HG02840 (cell line): ENCODE measurements at regions not wholly inside any gene's neighbourhood (a gene's known extent, or its start where the extent isn't known, plus 50 kb on each side); places are given as distances from the start of the nearest gene placed in this dataset.

ENCODE experiments used
- ATAC-seq: cut with Tn5 transposase; IDR thresholded peaks from one replicate; pipeline ENCODE4 v1.9.1; 2021; ENCODE audit warnings: mild to moderate bottlenecking, moderate library complexity, moderate number of reproducible peaks; ENCODE audit not compliant: unreplicated experiment, low FRiP score

DNA sequence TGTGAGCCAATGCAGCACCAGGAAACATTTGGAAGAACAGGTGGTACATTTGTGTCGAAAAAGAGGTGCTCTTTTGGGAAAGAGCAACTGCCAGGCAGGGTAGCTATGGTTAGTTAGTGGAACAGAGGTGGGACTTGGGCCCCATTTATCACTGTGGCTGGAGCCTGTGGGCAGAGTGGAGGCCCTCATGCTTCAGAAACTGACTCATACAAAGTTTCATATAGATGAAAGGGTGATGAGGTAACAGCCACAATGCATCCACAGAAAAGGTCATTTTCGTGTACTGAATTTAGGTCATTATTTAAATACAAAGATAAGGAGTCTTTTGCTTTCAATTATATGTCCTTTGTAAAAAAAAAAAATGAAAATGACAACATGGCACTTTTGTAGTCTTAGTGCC, 76.4 kb upstream of the HS3ST5 start:
- ATAC-seq: no peak

DNA sequence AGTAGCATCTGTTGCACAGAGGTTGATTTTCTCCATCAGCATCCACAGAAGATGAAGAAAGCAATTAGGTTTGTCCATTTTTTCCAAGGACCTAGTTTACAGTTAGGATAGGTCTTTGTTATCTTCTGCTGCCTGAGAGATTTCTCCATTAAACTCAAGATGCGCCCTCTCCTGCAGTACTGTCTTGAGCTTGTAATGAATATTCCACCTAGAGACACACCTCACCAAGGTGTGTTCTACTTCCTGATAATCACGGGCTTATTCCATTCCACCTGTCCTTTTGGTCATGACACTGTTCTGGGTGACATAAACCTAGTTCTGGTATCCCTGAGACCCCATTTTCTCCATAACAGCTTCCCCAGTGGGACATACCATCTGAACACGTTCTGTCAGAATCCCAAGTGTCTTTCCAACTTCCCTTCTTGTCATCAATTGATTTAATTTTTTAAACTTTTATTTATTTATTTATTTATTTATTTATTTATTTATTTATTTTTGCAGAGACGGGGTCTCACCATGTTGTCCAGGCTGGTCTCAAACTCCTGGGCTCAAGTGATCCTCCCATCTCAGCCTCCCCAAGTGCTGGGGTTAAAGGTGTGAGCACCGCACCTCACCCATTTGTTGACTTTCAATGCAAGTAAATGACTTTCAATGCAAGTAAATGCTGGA, 75.6 kb upstream of the HS3ST5 start:
- ATAC-seq: no peak

DNA sequence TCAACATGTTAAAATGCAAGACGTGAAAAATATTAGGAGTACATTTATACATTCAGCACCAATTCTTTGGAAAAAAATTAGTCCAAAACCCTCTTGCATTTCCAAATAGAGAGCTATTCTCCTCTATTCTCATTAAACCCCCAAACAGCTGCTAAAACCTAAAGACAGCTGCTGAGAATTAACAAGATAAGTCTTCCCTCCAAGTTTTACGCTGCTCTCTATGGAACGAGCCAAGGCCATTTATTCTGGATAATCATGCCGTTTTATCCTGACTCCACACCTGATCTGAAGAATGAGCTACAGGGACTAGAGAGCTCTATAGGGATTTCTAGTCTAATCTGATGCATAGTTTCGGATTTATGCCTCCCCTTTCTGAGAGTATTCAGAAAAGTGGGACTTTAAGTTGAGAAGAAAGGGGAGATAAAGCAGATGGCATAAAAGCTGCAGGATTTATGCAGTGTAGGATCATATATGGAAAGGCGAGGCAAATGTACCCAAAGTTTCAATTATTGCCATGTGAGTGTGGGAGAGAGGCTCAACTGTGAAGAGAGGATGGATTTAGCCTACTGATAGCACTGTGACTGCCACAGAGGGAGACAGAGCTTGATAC, 64.7 kb upstream of the HS3ST5 start:
- no peak for ATAC-seq

DNA sequence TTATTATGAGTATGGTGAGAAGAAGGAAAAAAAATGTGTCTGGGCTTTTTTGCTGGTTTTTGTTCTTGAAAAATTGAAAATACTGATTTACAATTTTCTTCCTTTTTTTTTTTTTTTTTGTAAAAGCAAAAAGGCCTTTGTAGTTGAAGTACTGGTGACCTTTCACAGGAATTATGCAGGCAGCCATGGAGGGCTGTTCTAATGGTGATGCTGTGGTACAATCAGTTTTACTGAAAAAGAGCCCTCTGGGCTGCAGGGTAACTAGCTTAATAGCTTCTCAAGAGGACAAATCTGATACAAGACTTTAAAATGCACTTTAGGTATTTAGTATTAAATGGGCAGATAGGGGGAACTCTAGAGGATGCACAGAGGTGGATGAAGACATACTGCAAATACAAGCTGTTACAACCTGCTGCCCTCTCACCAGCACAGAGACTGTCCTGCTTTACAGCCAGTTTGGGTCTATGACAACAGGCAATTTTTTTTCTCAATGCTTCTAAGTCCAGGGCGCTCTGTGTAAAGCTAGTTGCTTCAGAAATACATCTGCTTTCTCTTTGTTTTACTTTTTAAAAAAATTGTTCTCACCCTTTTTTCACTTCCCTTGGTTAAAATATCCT, 61.6 kb upstream of the HS3ST5 start:
- no peak for ATAC-seq

DNA sequence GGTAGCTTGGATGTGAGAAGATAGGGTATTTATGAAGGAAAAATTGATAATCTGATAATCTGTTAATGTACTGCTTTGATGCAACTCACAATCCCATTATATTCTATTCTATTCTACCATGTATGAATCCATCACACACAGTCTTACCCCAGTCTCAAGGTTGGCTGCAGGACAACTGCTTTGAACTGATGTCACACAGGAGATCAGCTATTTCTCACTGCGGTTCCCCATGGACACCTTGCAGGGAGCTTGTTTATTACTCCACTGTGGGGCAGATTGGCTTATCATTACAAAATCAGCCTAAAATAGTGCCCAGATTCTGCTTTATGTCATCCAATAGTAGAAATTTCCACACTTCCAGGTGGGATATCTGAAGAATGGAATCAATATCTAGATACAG, 61.0 kb upstream of the HS3ST5 start:
- no peak for ATAC-seq

DNA sequence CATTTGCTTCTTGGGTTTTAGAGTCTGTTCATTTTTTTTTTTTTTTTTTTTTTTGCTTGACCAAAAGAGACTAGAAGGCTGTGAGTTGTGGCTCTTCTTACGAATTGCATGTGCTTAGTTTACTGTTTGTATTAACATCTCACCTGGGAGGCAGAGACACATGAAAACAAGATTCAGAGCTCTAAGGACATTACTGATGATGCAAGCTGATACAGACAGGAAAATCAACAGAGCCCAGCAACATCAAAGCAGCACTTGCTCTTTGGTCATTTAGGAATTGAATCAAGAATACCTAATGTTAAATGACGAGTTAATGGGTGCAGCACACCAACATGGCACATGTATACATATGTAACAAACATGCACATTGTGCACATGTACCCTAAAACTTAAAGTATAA, 55.7 kb upstream of the HS3ST5 start:
- no peak for ATAC-seq
